ENCODE measurements at regions not wholly inside any gene's neighbourhood (a gene's known extent, or its start where the extent isn't known, plus 50 kb on each side); places are given as distances from the start of the nearest gene placed in this dataset.

DNA sequence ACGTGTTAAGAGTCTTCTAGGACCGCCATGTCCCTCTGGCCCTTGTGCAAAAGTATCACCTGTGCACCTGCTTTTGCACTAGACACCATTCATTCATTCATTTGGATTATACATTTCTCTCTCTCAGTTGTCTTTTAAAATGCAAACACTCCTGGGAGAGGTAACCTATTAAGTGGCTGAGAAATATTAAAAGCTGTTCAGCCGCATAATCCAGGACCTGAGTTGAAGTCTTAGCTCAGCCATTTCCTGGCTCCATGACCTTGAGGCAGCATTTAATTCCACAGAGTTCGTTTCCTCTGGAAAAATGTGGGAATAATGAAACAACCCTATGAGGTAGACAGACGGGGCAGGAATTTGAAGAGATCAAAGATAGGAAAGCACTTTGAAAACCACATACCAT is 251.6 kb downstream of the RPS24 start:
- TF ChIP-seq CTCF (IDR thresholded peaks at IDR 0.05) (no peak), EZH2 (IDR thresholded peaks at IDR 0.05; ENCODE audit: borderline replicate concordance, insufficient read depth, low read depth, low read length, poor library complexity, severe bottlenecking) (no peak)
